ENCODE measurements at regions not wholly inside any gene's neighbourhood (a gene's known extent, or its start where the extent isn't known, plus 50 kb on each side); places are given as distances from the start of the nearest gene placed in this dataset.

DNA sequence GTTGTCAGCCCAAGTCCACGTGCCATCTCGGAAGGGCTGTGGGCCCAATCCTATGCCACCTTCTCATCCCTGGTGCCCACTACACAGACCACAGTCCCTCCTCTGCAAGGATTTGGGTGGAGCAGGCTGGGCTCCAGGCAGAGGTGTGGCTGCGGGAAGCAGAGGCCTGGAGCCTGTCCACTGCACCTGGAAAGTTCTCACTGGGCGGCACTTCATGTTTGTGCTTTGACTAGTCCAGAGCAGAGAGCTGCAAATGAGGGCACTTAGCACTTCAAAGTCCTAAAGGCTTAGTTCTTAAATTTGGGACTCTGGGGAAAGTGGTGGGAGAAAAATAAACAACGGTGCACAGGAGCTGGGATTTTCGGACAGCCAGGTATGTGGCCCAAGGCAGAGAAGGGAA lies 308.9 kb upstream of the POU3F3 start (continued):
- TF ChIP-seq SCRT2 (tag by site-specific recombination; IDR thresholded peaks at IDR 0.05): no peak
- TF ChIP-seq WT1 (tag by site-specific recombination; IDR thresholded peaks at IDR 0.05): no peak
- TF ChIP-seq ZNF138 (tag by site-specific recombination; IDR thresholded peaks at IDR 0.05; ENCODE audit: borderline replicate concordance): no peak
- no peak for TF ChIP-seq REST (tag by site-specific recombination; IDR thresholded peaks at IDR 0.05)

DNA sequence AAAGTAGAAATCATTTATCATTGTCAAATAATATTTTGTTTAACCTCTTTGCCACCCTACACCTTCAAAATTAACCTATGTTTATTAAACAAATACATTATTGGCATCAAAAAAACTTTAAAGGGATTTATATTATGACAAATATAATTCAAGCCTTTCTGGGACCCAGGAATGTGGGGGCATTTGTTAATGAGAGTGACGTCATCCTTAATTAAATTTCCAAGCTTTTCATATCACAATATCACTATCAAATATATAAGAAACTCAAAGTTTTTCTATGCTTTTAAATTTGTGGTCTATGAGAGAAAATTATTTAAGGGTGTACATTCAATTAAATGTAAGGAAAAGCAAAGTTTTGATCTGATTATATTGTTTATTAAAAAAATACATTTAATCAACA lies 307.4 kb upstream of the POU3F3 start:
- H3K4me3 ChIP-seq (ENCODE audit: low read depth, low read length): no peak overlapping the region
- no peaks in the 10 kb centered on the region for H3K4me1 ChIP-seq (ENCODE audit: control insufficient read depth, insufficient read depth, low read length)
- no peaks in the 10 kb centered on the region for H3K36me3 ChIP-seq (ENCODE audit: control insufficient read depth in 2 of 2, insufficient read depth in 1 of 2, low read length in 2 of 2)
- ChIA-PET POLR2A (no interaction called here), CTCF (no interaction called here)
- TF ChIP-seq ZNF791 (tag by site-specific recombination; IDR thresholded peaks at IDR 0.05): no peak
- peak; percentile 56; the same call in 1 of the 2 replicates for TF ChIP-seq ATF2 (tag by site-specific recombination; IDR thresholded peaks at IDR 0.05; ENCODE audit: low read depth)
- H3K27ac ChIP-seq (ENCODE audit: extremely low read depth, low read depth, low read length): no peak overlapping the region
- no peaks in the 10 kb centered on the region for H3K9me3 ChIP-seq (ENCODE audit: control insufficient read depth, insufficient read depth, low read depth, low read length)

DNA sequence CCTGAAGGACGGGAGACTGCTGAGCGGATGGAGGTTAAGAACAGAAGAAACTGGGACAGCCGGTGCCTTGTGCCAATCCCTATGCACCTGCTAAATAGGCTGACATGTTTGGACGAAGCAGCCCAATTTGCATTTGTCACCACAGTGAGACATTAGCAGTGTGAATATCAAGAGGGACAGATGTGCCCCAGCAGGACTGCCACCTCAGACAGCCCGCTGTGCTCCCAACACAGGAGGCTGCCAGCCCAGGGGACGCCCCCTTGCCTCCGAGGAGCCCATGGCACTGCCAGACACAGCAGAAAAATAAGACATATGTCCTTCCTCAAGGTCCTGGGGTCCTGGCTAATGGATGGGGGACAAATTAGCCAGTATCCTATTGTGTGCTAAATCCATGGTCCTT lies 306.7 kb upstream of the POU3F3 start:
- Histone ChIP-seq H3K27ac (ENCODE audit: extremely low read depth, low read depth, low read length) (no peak overlapping the region), H3K36me3 (ENCODE audit: control insufficient read depth in 2 of 2, insufficient read depth in 1 of 2, low read length in 2 of 2) (no peaks in the 10 kb centered on the region), H3K9me3 (ENCODE audit: control insufficient read depth, insufficient read depth, low read depth, low read length) (no peaks in the 10 kb centered on the region), H3K4me1 (ENCODE audit: control insufficient read depth, insufficient read depth, low read length) (no peaks in the 10 kb centered on the region), H3K4me3 (ENCODE audit: low read depth, low read length) (no peak overlapping the region)
- no peak for TF ChIP-seq ZNF155 (tag by site-specific recombination; IDR thresholded peaks at IDR 0.05)
- no peak for TF ChIP-seq ZNF776 (tag by site-specific recombination; IDR thresholded peaks at IDR 0.05; ENCODE audit: borderline replicate concordance)
- TF ChIP-seq, protein P1, sequence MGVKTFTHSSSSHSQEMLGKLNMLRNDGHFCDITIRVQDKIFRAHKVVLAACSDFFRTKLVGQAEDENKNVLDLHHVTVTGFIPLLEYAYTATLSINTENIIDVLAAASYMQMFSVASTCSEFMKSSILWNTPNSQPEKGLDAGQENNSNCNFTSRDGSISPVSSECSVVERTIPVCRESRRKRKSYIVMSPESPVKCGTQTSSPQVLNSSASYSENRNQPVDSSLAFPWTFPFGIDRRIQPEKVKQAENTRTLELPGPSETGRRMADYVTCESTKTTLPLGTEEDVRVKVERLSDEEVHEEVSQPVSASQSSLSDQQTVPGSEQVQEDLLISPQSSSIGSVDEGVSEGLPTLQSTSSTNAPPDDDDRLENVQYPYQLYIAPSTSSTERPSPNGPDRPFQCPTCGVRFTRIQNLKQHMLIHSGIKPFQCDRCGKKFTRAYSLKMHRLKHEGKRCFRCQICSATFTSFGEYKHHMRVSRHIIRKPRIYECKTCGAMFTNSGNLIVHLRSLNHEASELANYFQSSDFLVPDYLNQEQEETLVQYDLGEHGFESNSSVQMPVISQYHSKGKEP (tag by site-specific recombination; IDR thresholded peaks at IDR 0.05): no peak
- no peak for TF ChIP-seq WT1 (tag by site-specific recombination; IDR thresholded peaks at IDR 0.05)
- no peak for TF ChIP-seq KLF9 (tag by site-specific recombination; IDR thresholded peaks at IDR 0.05; ENCODE audit: low read depth)
- TF ChIP-seq ZSCAN16 (tag by site-specific recombination; IDR thresholded peaks at IDR 0.05): no peak
- TF ChIP-seq ZNF138 (tag by site-specific recombination; IDR thresholded peaks at IDR 0.05; ENCODE audit: borderline replicate concordance): no peak
- TF ChIP-seq ZNF768 (tag by site-specific recombination; IDR thresholded peaks at IDR 0.05): no peak
- TF ChIP-seq ZNF530 (tag by site-specific recombination; IDR thresholded peaks at IDR 0.05; ENCODE audit: low read depth): no peak
- TF ChIP-seq ZNF837 (tag by site-specific recombination; IDR thresholded peaks at IDR 0.05): no peak
- no peak for TF ChIP-seq ZNF394 (tag by site-specific recombination; IDR thresholded peaks at IDR 0.05; ENCODE audit: borderline replicate concordance)
- TF ChIP-seq ZNF555 (tag by site-specific recombination; conservative IDR thresholded peaks at IDR 0.05): no peak
- TF ChIP-seq ZNF548 (tag by site-specific recombination; IDR thresholded peaks at IDR 0.05): no peak
- TF ChIP-seq ZNF121 (tag by site-specific recombination; IDR thresholded peaks at IDR 0.05): no peak
- TF ChIP-seq ZNF148 (tag by site-specific recombination; IDR thresholded peaks at IDR 0.05; ENCODE audit: borderline replicate concordance): no peak
- no peak for TF ChIP-seq ZNF221 (tag by site-specific recombination; IDR thresholded peaks at IDR 0.05; ENCODE audit: borderline replicate concordance)
- no peak for TF ChIP-seq IKZF3 (tag by site-specific recombination; IDR thresholded peaks at IDR 0.05)
- TF ChIP-seq ZNF600 (tag by site-specific recombination; IDR thresholded peaks at IDR 0.05): no peak
- TF ChIP-seq, protein P2, sequence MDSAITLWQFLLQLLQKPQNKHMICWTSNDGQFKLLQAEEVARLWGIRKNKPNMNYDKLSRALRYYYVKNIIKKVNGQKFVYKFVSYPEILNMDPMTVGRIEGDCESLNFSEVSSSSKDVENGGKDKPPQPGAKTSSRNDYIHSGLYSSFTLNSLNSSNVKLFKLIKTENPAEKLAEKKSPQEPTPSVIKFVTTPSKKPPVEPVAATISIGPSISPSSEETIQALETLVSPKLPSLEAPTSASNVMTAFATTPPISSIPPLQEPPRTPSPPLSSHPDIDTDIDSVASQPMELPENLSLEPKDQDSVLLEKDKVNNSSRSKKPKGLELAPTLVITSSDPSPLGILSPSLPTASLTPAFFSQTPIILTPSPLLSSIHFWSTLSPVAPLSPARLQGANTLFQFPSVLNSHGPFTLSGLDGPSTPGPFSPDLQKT (IDR thresholded peaks at IDR 0.05; ENCODE audit: borderline replicate concordance, low read depth, low read length): no peak
- CTCF ChIA-PET: no interaction called here
- POLR2A ChIA-PET: no interaction called here
